ENCODE measurements at regions not wholly inside any gene's neighbourhood (a gene's known extent, or its start where the extent isn't known, plus 50 kb on each side); places are given as distances from the start of the nearest gene placed in this dataset.

GRCh38 chr7:69276011-69276729, 322.1 kb upstream of the AUTS2 start:
- H3K79me2 ChIP-seq (ENCODE audit: insufficient read depth, low read length) = no peaks in the 10 kb centered on the region
- no peak overlapping the region for H3K27ac ChIP-seq (ENCODE audit: low read length)
- no peaks in the 10 kb centered on the region for H3K4me1 ChIP-seq (ENCODE audit: insufficient read depth, low read length)
- H3K4me2 ChIP-seq (ENCODE audit: insufficient read depth, low read length) = no peak overlapping the region
- H2AFZ ChIP-seq (ENCODE audit: low read depth, low read length) = no peak overlapping the region
- TF ChIP-seq CTCF (IDR thresholded peaks at IDR 0.05; ENCODE audit: borderline replicate concordance, extremely low read depth, low read length, poor library complexity, severe bottlenecking) = no peak
- no peak for TF ChIP-seq EZH2 (IDR thresholded peaks at IDR 0.05; ENCODE audit: borderline replicate concordance, low read depth, low read length, severe bottlenecking)
- no peak for ATAC-seq (ENCODE audit: insufficient read depth, low read depth)
- H3K9me3 ChIP-seq (ENCODE audit: insufficient read depth, low read length, severe bottlenecking) = no peaks in the 10 kb centered on the region
- DNase-seq = no peak
- no peaks in the 10 kb centered on the region for H4K20me1 ChIP-seq (ENCODE audit: insufficient read depth, low read length)
- no peak overlapping the region for H3K4me3 ChIP-seq (ENCODE audit: low read depth in 1 of 2, low read length in 2 of 2)
- no peaks in the 10 kb centered on the region for H3K36me3 ChIP-seq (ENCODE audit: insufficient read depth, low read length)
- H3K9ac ChIP-seq (ENCODE audit: low read depth, low read length) = no peak overlapping the region
- no peaks in the 10 kb centered on the region for H3K27me3 ChIP-seq (ENCODE audit: insufficient read depth, low read length, poor library complexity)

- Histone ChIP-seq H3K9ac (ENCODE audit: low read depth, low read length) (no peak overlapping the region), H3K4me2 (ENCODE audit: insufficient read depth, low read length) (no peak overlapping the region), H2AFZ (ENCODE audit: low read depth, low read length) (no peak overlapping the region), H3K9me3 (ENCODE audit: insufficient read depth, low read length, severe bottlenecking) (no peaks in the 10 kb centered on the region), H3K4me3 (ENCODE audit: low read depth in 1 of 2, low read length in 2 of 2) (no peak overlapping the region), H3K79me2 (ENCODE audit: insufficient read depth, low read length) (no peaks in the 10 kb centered on the region), H4K20me1 (ENCODE audit: insufficient read depth, low read length) (no peaks in the 10 kb centered on the region), H3K36me3 (ENCODE audit: insufficient read depth, low read length) (no peaks in the 10 kb centered on the region), H3K27ac (ENCODE audit: low read length) (no peak overlapping the region), H3K27me3 (ENCODE audit: insufficient read depth, low read length, poor library complexity) (no peaks in the 10 kb centered on the region), H3K4me1 (ENCODE audit: insufficient read depth, low read length) (no peaks in the 10 kb centered on the region)
- TF ChIP-seq EZH2 (IDR thresholded peaks at IDR 0.05; ENCODE audit: borderline replicate concordance, low read depth, low read length, severe bottlenecking) = no peak
- TF ChIP-seq CTCF (IDR thresholded peaks at IDR 0.05; ENCODE audit: borderline replicate concordance, extremely low read depth, low read length, poor library complexity, severe bottlenecking) = no peak
- DNase-seq (no peak), ATAC-seq (ENCODE audit: insufficient read depth, low read depth) (no peak)
These were observed 320.9 kb upstream of the AUTS2 start for GRCh38 chr7:69277366-69277765.

GRCh38 chr7:69282946-69283345, 315.3 kb upstream of the AUTS2 start:
- no peaks in the 10 kb centered on the region for H3K4me1 ChIP-seq (ENCODE audit: insufficient read depth, low read length)
- no peak overlapping the region for H3K9ac ChIP-seq (ENCODE audit: low read depth, low read length)
- H3K36me3 ChIP-seq (ENCODE audit: insufficient read depth, low read length) = no peaks in the 10 kb centered on the region
- no peak for DNase-seq
- H4K20me1 ChIP-seq (ENCODE audit: insufficient read depth, low read length) = no peaks in the 10 kb centered on the region
- H3K79me2 ChIP-seq (ENCODE audit: insufficient read depth, low read length) = no peaks in the 10 kb centered on the region
- H3K4me3 ChIP-seq (ENCODE audit: low read depth in 1 of 2, low read length in 2 of 2) = no peak overlapping the region
- no peaks in the 10 kb centered on the region for H3K9me3 ChIP-seq (ENCODE audit: insufficient read depth, low read length, severe bottlenecking)
- no peak for ATAC-seq (ENCODE audit: insufficient read depth, low read depth)
- no peak overlapping the region for H3K4me2 ChIP-seq (ENCODE audit: insufficient read depth, low read length)
- no peak overlapping the region for H3K27ac ChIP-seq (ENCODE audit: low read length)
- TF ChIP-seq EZH2 (IDR thresholded peaks at IDR 0.05; ENCODE audit: borderline replicate concordance, low read depth, low read length, severe bottlenecking) = no peak
- H2AFZ ChIP-seq (ENCODE audit: low read depth, low read length) = no peak overlapping the region
- H3K27me3 ChIP-seq (ENCODE audit: insufficient read depth, low read length, poor library complexity) = no peaks in the 10 kb centered on the region

- Histone ChIP-seq H3K9me3 (ENCODE audit: insufficient read depth, low read length, severe bottlenecking) (no peaks in the 10 kb centered on the region), H3K9ac (ENCODE audit: low read depth, low read length) (no peak overlapping the region), H3K4me3 (ENCODE audit: low read depth in 1 of 2, low read length in 2 of 2) (no peak overlapping the region), H3K27ac (ENCODE audit: low read length) (no peak overlapping the region), H3K79me2 (ENCODE audit: insufficient read depth, low read length) (no peaks in the 10 kb centered on the region), H3K4me2 (ENCODE audit: insufficient read depth, low read length) (no peak overlapping the region), H2AFZ (ENCODE audit: low read depth, low read length) (no peak overlapping the region), H3K27me3 (ENCODE audit: insufficient read depth, low read length, poor library complexity) (no peaks in the 10 kb centered on the region), H4K20me1 (ENCODE audit: insufficient read depth, low read length) (no peaks in the 10 kb centered on the region), H3K4me1 (ENCODE audit: insufficient read depth, low read length) (no peaks in the 10 kb centered on the region), H3K36me3 (ENCODE audit: insufficient read depth, low read length) (no peaks in the 10 kb centered on the region)
- no peak for TF ChIP-seq CTCF (IDR thresholded peaks at IDR 0.05; ENCODE audit: borderline replicate concordance, extremely low read depth, low read length, poor library complexity, severe bottlenecking)
- no peak for TF ChIP-seq EZH2 (IDR thresholded peaks at IDR 0.05; ENCODE audit: borderline replicate concordance, low read depth, low read length, severe bottlenecking)
- DNase-seq = no peak
- ATAC-seq (ENCODE audit: insufficient read depth, low read depth) = no peak
These were observed 314.9 kb upstream of the AUTS2 start for GRCh38 chr7:69283421-69283820.

All from DND-41 (cell line).